Mucosa of descending colon (tissue), 3 donors: ENCODE measurements at regions not wholly inside any gene's neighbourhood (a gene's known extent, or its start where the extent isn't known, plus 50 kb on each side); places are given as distances from the start of the nearest gene placed in this dataset.

ENCODE experiments used
- ATAC-seq: fragments of 200-7000 bp; cut with Tn5 transposase; one replicate; pipeline ENCODE4 v1.9.1; 2020; ENCODE audit warnings: mild to moderate bottlenecking, moderate library complexity
- DNase-seq, 3 donors: peaks; one replicate each; pipeline ENCODE4 v3.0.0-alpha.2; 2020
- H3K36me3 ChIP-seq: fragments of 200-600 bp; one replicate; pipeline ENCODE4 v1.8.0; 2021; ENCODE audit warnings: low read depth, mild to moderate bottlenecking
- H3K4me1 ChIP-seq: fragments of 200-600 bp; one replicate; pipeline ENCODE4 v1.8.0; 2021; ENCODE audit warnings: low read depth, mild to moderate bottlenecking
- H3K4me3 ChIP-seq: fragments of 200-600 bp; one replicate; pipeline ENCODE4 v1.8.0; 2021; ENCODE audit warnings: mild to moderate bottlenecking
- H3K9me3 ChIP-seq: fragments of 200-600 bp; one replicate; pipeline ENCODE4 v1.8.0; 2021; ENCODE audit warnings: mild to moderate bottlenecking
- intact Hi-C, 2 donors: fragments of 100-400 bp; cut with DNase I in 1 of 2; cut with micrococcal nuclease in 1 of 2; formaldehyde crosslinking; loops; one replicate each; pipeline versions ENCODE4 v1.11.0 to v1.11.1; 2022; cut with DNase I, micrococcal nuclease
- TF ChIP-seq, protein P1 (sequence below): fragments of 200-600 bp; IDR thresholded peaks from one replicate; pipeline ENCODE4 v1.8.0; 2022; ENCODE audit warnings: antibody characterized with exemption, mild to moderate bottlenecking
- donor health status: DM: no; HTN: no; CAD: no; lungs with moderate emphysema.
- donor health status: DM: no; HTN: no; CAD: no.
- donor health status: DM: no; HTN: yes; CAD: no.

GRCh38 chr4:52311464-52312125, 260.5 kb downstream of the SPATA18 start:
- no peak for DNase-seq
- no peaks in the 10 kb centered on the region for H3K4me1 ChIP-seq
- no peaks in the 10 kb centered on the region for H3K9me3 ChIP-seq
- ATAC-seq = no peak
- H3K4me3 ChIP-seq = no peak overlapping the region
- intact Hi-C loops = no loop called here
- TF ChIP-seq, protein P1, sequence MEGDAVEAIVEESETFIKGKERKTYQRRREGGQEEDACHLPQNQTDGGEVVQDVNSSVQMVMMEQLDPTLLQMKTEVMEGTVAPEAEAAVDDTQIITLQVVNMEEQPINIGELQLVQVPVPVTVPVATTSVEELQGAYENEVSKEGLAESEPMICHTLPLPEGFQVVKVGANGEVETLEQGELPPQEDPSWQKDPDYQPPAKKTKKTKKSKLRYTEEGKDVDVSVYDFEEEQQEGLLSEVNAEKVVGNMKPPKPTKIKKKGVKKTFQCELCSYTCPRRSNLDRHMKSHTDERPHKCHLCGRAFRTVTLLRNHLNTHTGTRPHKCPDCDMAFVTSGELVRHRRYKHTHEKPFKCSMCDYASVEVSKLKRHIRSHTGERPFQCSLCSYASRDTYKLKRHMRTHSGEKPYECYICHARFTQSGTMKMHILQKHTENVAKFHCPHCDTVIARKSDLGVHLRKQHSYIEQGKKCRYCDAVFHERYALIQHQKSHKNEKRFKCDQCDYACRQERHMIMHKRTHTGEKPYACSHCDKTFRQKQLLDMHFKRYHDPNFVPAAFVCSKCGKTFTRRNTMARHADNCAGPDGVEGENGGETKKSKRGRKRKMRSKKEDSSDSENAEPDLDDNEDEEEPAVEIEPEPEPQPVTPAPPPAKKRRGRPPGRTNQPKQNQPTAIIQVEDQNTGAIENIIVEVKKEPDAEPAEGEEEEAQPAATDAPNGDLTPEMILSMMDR = no peak
- H3K36me3 ChIP-seq = no peaks in the 10 kb centered on the region

- Histone ChIP-seq H3K36me3 (no peaks in the 10 kb centered on the region), H3K4me1 (no peaks in the 10 kb centered on the region), H3K4me3 (no peak overlapping the region), H3K9me3 (no peaks in the 10 kb centered on the region)
- TF ChIP-seq, protein P1 = no peak
- ATAC-seq = no peak
- no peak for DNase-seq
- intact Hi-C loops = no loop called here
Observed at GRCh38 chr4:52312722-52313121, 261.6 kb downstream of the SPATA18 start.

DNA sequence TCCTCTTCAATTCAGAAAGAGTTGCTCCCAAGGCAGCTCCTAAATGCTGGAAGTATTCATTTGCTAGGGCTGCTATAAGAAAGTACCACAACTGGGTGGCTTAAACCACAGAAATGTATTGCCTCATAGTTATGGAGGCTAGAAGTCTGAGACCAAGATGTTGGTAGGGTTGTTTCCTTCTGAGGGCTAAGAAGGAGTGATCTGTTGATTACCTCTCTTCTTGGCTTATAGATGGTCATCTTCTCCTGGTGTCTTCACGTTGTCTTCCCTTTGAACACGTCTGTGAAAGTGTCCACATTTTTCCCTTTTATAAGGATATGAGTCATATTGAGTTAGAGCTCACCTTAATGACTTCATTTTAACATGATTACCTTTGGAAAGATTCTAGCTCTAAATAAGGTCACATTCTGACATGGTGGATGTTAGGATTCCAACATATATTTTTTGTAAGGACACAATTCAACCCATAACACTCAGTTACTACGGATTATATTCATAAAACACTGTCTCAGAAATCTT, 266.3 kb downstream of the SPATA18 start:
- no peak for ATAC-seq
- intact Hi-C loops = no loop called here

DNA sequence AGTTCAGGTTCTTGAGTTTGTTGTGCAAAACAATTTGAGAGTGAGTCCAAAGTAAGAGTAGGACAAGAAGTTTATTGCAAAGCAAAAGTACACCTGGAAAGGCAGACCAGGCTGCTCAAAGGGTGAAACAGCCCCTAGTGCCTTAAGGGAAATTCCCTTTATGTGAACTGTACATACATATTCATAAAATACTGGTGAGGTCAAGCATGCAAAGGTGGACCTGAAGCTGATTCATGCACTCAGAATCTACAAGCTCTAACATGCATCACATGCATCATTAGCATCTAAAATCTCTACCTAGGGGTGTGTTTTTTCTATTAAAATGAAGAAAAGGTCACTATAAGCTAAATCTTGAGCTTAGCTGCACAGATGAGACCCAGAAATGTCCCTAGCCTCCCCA, 266.9 kb downstream of the SPATA18 start:
- TF ChIP-seq, protein P1 = no peak
- intact Hi-C loops = no loop called here
- Histone ChIP-seq H3K4me3 (no peak overlapping the region), H3K36me3 (no peaks in the 10 kb centered on the region), H3K4me1 (no peaks in the 10 kb centered on the region), H3K9me3 (peaks cover 2% of the 10 kb centered on the region)
- DNase-seq (no peak), ATAC-seq (no peak)

More for the DNA sequence above, 266.3 kb downstream of the SPATA18 start:
- TF ChIP-seq, protein P1 = no peak
- DNase-seq = no peak
- Histone ChIP-seq H3K9me3 (peaks cover 2% of the 10 kb centered on the region), H3K36me3 (no peaks in the 10 kb centered on the region), H3K4me3 (no peak overlapping the region), H3K4me1 (no peaks in the 10 kb centered on the region)

GRCh38 chr4:52329894-52330293, 278.8 kb downstream of the SPATA18 start:
- peaks cover 26% of the 10 kb centered on the region for H3K9me3 ChIP-seq
- intact Hi-C loops = no loop called here
- H3K36me3 ChIP-seq = no peaks in the 10 kb centered on the region
- no peak overlapping the region for H3K4me3 ChIP-seq
- H3K4me1 ChIP-seq = no peaks in the 10 kb centered on the region
- ATAC-seq (no peak), DNase-seq (no peak)
- TF ChIP-seq, protein P1 = no peak
